Fibroblast of peridontal ligament (primary cell): ENCODE measurements at regions not wholly inside any gene's neighbourhood (a gene's known extent, or its start where the extent isn't known, plus 50 kb on each side); places are given as distances from the start of the nearest gene placed in this dataset.
"Not testable (repeated sequence)": the region's sequence is repeated elsewhere in the genome, so short reads cannot be mapped to it uniquely, and the experiment has no call there.

Experiments used
- DNase-seq: peaks from one replicate; pipeline ENCODE4 v3.0.0-alpha.2; 2010; ENCODE audit errors: extremely low read depth

DNA sequence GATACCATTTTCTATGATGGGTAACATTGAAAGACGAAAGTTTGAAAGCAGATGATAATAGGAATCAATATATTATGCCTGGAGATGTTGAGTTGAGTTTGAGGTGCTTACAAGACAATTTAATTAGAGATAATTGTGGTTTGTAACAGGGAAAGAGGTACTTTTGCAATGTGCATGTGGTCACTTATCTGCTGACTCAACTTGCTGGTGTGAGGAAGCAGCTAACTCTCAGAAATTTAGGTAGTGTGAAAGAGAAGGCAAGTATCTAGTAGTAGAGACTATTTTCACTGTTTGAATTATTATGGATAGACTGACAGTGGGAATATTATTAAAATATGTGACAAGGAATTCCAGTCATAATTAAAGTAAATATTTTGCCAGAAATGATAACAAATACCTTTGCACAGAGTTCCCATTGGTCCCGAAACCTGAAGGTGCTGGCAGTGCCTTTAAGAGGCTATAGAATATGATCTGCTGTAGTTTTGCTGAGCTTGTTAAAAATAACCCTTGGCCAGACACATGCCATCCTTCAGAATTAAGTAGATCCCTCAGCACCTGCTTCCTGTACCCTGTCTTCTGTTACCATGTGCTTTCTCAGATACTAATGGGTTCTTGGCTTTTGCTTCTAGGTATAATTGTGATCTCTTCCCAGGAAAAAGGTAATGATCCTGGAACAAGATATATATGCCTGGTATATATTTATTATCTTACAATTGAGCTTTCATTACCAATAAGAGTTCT lies 315.9 kb downstream of the BCHE start:
- no peak for DNase-seq

DNA sequence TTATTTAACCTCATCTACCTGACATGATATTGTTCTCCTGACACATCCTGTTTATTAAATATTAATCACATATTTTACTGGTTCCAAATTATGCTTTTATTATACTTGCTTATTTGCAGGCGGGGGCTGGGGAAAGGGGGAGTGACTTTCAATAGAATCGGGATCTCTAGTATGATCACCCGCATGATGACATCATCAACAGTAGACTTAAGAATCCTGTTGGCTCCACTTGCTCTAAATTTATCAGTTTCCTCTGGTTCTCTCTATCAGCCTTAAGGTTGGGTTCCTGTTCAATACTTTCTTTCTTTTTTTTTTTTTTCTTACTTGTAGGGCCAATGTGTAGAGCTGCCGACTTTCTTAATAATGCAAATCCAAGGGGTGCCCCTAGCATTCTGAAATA lies 317.5 kb downstream of the BCHE start:
- no peak for DNase-seq

DNA sequence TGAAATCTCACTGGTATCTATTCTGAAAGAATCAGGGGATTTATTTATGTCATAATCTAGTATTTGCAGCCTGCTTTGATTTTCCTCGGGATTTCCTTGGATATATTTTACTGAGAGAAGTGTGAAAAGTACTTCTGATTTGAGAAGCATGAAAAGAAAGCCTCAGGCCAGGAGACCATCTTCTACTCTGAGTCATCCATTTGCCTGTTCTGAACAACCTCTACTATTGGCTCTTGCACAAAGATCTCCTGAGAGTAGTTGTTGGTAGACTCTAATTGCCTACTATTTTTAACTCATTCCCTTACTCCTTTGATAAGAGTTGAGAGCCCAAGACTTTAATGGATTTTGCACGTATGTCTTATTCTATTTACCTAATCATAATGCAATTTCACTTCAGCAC lies 318.9 kb downstream of the BCHE start:
- no peak for DNase-seq

DNA sequence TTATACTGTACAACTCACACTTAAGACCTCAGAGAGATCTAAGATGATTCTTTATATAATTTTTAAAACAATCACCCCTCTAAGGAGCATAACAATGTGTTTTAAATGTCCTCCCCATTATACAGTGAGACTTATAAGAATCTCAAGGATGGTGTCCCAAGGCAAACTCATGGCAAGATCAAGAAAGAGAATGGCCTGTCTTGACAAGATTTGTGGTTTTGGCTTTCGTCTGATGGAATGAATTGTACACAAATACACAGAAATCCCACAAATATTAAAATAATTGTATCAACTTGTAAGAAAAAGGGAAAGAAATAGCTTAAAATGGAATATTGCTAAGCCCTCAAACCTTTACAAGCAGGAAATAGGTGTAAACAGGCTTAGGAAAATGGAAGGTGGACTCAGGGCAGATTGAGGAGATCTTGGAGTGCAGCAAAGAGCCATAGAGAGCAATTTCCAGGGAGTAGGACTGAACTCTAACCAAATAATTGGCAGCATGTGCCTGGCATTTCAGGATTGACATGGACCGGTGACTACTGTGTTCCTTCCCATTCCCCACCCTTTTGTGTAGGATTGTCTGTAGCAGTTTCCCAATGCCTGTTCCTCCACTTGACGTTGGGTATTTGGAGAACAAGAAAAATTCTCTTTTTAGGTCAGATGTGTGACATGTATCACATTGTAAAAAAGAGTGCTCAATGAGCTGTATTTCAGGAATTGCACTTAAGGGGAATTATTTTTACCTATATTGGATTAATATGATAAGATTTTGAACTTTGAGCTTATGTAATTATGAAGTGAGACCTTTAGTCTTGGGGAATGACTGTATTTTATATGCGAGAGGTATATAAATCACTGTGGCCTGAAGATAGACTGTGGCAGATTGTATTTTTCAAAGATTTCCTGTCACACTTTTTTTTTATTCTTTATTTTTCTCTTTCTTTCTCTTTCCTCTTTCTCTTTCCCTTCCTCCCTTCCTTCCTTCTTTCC lies 317.8 kb upstream of the SLITRK3 start:
- DNase-seq: no peak

DNA sequence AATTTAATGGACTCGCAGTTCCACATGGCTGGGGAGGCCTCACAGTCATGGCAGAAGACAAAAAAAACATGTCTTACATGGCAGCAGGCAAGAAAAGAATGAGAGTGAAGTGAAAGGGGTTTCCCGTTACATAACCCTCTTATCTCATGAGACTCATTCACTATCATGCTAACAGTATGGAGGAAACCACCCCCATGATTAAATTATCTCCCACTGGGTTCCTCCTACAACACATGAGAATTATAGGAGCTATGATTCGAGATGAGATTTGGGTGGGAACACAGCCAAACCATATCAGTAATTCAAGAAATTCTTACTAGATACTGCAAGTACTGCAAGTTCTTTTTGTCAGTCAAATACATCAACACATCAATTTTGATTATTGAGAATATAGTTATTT lies 311.4 kb upstream of the SLITRK3 start:
- DNase-seq: no peak

DNA sequence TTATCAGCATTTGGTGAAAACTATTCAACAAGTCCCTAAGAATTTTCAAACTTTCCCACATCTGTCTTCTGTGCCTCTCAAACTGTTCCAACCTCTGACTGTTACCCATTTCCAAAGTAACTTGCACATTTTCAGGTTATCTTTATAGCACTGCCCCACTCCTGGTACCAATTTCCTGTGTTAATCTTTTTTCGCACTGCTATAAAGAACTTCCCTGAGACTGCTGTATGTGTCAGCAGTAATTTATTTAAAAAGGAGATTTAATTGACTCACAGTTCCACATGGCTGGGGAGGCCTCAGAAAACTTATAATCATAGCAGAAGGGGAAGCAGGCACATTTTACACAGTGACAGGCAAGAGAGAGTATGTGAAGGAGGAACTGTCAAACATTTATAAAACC lies 310.9 kb upstream of the SLITRK3 start:
- DNase-seq: no peak

DNA sequence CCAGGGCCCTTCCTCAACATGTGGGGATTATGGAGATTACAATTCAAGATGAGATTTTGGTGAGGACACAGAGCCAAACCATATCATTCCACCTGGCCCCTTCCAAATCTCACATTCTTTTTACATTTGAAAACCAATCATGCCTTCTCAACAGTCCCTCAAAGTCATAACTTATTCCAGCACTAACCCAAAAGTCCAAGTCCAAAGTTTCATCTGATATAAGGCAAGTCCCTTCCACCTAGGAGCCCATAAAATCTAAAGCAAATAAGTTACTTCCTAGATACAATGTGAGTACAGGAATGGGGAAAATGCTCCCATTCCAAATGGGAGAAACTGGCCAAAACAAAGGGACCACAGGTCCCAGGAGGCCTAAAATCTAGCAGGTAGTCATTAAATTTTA lies 309.5 kb upstream of the SLITRK3 start:
- DNase-seq: no peak

DNA sequence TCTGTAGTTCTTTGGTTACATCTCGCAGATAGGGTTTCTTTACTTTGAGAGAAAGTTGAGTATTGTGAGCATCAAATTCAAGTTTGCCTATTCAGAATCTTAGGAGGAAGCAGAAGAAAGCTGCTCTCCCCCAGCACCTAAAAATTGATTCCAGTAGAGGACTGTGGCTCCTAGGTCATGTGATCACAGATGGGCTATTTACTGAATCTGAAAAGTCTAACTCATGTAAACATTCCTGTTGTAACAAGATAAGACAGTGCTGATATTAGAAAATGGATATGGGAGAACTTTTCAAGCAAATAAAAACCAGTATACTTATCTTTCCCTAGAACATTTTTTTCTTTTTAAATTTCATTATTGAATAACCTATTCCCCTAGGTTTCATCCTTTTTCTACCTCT lies 308.4 kb upstream of the SLITRK3 start:
- no peak for DNase-seq

DNA sequence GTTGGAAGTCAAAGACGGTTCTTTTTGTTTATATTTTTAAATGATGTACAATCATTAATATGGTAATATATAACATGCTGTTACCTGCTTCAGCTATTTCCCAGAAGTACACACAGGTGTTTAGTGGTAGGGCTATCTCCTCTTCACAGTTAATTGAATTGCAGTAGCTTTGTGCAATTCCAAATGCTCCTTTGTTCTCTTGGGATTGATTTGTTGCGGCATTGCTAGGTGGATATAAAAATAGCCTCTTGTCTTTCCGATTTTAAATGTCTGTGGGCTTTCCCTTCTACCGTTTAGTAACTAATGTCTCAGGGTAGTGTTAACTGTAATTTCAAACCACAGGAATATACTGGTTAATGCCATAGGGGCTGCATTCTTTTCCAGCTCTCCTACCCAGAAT lies 307.6 kb upstream of the SLITRK3 start:
- no peak for DNase-seq

DNA sequence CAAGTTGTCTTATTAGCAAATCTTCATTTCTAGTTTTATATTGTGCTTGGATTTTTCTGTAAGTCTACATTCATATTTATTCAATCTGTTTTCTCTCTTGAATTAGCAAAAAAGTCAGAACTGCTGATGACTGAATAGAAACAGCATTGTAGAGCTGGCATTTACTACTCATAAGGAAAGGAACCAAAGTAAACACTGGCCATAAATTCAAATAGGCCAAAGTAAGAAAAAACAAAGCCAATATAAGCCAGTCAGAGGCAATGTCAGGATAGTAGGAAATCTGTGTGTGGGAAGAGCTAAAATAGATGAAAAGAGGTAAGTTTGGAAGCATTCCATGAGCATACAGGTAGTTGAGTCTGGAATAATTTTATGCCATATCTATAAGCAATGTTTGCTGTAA lies 307.2 kb upstream of the SLITRK3 start:
- DNase-seq: no peak

DNA sequence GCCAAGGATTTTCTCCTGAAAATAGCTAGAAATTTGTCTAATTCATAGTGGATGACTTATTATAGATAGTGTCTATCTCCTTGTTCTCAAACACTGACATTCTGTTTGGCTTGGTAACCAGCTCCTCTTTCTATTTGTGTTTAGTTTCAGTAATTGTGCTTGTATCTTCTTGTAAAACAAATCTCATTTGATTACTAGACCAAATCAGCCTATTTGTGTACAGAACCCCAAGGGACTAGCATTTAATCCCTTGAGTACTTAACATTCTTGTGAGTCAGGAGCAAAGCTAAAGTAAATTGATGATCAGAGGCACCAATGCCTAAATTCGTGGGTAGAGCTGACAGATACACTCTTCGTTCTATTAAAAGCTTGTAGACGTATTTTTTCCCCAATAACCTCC lies 306.5 kb upstream of the SLITRK3 start:
- DNase-seq: no peak

DNA sequence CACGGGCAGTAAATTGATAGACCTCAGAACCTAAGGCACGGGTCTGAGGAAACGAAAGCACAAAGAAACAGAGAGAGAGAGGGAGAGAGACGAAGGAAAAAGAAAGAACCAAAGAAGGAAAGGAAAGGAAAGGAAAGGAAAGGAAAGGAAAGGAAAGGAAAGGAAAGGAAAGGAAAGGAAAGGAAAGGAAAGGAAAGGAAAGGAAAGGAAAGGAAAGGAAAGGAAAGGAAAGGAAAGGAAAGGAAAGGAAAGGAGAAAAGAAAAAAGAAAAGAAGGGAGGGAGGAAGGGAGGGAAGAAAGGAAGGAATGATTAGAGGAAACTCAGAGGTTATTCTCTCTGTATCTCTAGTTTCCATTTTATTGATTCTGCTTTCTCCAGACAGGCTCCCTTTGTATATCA lies 302.6 kb upstream of the SLITRK3 start:
- not testable (repeated sequence) for DNase-seq

DNA sequence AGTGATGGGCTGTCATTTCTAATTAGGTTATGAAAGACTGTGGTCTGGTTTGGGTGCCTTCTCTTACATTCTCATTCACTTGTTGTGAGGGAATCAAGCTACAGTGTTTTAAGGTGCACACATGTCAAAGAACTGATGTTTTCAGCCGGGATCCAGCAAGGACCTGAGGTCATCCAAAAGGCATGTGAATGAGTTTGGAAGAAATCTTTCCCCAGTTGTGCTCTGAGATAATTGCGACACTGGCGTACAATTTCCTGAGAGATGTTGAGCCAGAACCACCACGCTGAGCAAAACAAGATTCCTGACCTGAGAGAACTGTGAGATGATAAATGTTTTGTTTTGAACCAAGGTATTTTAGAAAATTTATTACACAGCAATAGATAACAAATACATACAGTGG lies 295.3 kb upstream of the SLITRK3 start:
- no peak for DNase-seq

DNA sequence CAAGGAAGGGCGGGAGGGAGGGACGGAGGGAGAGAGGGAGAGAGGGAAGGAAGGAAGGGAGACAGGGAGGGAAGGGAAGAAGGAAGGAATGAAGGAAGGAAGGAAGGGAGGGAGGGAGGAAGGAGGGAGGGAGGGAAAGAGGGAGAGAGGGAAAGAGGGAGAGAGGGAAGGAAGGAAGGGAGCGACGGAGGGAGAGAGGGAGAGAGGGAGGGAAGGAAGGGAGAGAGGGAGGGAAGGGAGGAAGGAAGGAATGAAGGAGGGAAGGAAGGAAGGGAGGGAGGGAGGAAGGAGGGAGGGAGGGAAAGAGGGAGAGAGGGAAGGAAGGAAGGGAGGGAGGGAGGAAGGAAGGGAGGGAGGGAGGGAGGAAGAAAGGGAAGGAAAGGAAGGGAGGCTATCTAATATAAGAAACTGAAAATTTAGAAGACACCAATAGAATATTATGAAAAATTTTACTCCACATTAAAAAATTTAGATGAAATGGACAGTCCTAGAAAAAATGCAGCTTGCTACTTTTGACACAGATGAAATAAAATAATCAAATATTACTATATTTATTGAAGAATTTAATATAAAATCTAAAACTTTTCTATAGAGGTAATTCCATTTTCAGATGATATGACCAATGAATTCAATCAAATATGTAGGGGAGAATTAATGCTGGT lies 280.3 kb upstream of the SLITRK3 start:
- no peak for DNase-seq

DNA sequence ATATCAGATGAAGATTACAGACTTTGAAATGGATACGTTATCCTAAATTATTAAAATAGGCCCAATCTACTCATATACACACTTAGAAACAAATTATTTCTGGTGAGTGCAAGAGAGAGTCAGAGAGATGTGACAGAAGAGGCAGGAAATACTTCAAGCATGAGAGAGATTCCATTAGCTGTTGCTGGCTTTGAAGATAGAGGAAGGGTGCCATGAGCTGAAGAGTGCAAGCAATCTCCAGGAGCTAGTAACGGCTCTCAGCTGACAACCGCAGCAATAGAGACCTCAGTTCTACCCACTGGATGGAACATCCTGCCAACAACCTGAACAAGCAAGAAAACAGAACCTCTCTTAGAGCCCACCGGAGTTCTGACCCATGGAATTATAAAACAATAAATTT lies 270.7 kb upstream of the SLITRK3 start:
- no peak for DNase-seq

DNA sequence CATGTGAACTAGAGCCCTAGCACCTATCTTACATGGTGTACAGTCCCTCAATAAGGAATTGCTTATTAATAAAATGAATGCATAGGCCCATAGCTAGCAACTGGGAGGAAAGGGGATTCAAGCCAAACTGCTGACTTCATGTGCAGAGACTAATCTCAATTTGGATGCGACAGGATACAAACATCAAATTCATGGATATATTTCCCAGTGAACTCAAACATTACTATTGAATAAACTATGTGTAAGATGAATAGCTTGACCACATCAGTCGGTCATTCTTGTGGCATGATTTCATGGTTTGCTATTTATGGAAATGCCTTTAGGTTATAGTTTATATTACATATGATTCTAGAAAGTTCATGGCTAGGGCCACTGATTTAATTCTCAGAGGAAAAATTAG lies 268.6 kb upstream of the SLITRK3 start:
- no peak for DNase-seq

DNA sequence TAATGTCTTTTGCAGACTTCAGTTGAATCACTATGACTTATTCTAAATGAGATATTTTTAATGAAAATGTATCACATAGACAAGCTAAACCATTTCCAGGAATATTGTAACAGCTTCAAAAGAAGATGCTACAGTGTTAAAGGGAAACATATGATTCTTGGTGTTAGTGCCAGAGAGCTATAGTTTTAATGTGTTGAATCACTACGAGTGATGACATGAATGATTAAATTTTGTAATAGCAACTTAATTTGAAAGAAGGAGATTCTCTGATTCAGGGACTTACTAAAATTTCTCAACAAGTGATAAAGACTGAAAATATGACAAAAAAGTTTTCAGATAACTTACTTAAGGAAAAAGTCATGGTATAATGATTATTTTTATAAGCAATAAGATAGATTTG lies 267.3 kb upstream of the SLITRK3 start:
- DNase-seq: no peak

DNA sequence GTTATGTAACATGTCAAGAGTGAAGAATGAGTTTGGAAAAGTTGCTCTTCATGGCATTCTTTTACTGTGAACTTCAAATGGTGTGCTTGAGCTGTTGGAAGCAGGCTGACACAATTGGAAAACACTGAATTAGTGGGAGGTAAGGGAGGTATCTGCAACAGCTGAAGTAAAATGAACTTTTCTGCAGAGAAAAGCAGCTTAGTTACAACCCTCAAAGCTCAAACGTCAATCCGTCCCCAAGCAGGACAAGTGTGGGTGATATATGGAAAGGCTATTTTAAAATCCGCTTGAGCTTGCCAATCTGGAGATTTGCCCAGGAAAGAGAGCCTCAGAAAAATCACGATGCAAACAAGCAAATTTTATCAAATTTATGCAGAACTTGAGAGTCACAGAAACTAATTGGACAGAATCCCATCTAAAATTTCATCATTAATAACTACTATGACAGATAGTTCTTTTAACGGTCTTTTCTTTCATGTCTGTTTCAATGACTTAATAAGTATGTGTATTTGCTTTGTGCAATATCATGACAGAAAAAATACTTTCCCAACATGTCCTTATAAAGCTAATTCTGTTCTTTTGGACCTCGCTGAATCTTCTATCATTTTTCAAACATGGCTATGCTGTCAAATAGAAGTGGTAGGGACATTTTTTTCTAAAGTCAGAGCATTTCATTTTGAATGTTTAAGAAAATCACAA lies 266.6 kb upstream of the SLITRK3 start:
- no peak for DNase-seq

DNA sequence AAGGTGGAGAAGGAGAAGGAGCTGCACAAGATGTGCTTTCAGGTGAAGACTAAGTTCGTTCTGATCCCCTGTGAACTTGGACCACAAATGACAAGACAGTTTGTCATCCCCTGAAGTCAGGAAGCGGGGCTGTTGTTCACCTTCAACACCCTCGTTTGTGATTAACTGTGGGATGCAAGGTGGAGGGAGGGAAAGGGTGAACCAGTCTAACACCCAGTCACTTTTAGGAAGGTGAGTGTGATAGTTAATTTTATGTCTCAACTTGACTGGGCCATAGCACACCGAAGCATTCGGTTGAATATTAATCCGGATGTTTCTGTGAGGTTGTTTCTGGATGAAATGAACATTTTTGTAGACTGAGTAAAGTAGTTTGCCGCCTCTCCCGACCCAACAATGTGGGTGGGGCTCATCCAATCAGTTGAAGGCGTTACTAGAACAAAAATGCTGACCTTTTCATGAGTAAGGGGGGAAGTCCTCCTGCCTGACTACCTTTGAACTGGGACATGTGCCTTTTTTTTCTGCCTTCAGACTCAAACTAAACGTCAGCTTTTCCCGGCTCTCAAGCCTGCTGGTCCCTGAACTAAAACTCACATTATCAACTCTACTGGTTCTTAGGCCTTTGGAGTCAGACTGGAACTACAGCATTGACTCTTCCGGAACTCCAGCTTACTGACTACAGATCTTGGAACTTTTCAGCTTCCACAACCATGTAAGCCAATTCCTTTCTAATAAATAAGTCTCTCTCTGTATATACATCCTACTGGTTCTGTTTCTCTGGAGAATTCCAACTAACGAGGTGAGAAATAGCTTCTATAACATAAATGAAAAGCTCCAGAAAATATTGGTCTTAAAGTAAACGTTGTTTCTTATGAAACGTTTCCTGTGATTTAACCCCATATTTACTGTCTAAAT lies 264.0 kb upstream of the SLITRK3 start:
- DNase-seq: no peak

DNA sequence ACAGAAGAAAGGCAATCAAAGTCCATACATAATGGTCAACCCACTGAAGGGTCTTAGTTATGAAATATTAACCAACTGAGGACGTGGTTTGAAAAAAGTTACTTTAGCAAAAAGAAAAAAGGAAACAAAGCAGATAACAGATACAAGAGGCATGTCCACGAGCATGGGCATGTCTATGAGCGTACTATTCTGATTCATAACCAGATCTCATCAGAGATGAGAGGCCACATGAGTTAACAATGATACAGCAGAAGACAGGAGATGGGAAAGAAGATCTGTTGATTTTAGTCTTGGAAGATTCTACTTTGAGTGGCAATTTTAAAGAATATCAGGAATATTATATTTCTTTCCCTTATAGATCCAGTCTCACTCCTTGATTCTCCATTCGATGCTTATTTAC lies 262.9 kb upstream of the SLITRK3 start:
- no peak for DNase-seq

DNA sequence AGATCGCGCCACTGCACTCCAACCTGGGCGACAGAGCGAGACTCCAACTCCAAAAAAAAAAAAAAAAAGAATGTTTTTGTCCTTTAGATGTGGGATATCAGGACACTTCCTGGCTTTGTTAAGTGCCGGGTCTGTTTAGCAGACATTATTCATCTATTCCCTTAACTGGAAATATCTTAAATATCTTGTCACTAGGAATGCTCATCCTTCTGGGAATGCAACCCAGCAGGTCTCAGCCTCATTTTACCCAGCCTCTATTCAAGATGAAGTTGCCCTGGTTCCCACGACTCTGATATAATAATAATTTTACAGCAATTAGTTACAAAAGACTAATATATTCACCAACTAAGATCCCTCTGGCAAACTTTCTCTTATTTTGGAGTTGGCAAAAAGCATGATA lies 260.9 kb upstream of the SLITRK3 start:
- DNase-seq: no peak
